GM12878 (cell line): ENCODE measurements at regions not wholly inside any gene's neighbourhood (a gene's known extent, or its start where the extent isn't known, plus 50 kb on each side); places are given as distances from the start of the nearest gene placed in this dataset.

ENCODE experiments used
- ATAC-seq: fragments of 200-7000 bp; cut with Tn5 transposase; 3 replicates; pipeline ENCODE4 v1.9.1; 2020; ENCODE audit warnings: mild to moderate bottlenecking, moderate library complexity
- BruUV-seq: library from RNA; stranded (reverse); fragments of 400-500 nt; replicated peaks from 2 replicates; lab custom pipeline; 2021; lab: Mats Ljungman, UMichigan
- CTCF ChIA-PET: fragments of 300-600 bp; sonication (Branson Sonifier 250); formaldehyde crosslinking; extraction: SDS; loops from one replicate; lab custom pipeline; 2021; ENCODE audit warnings: inconsistent platforms; lab: Yijun Ruan, JAX
- POLR2A ChIA-PET: fragments of 350-600 bp; formaldehyde crosslinking; extraction: SDS; loops from one replicate; lab custom pipeline; 2021; ENCODE audit warnings: inconsistent platforms; lab: Charles Lee
- RAD21 ChIA-PET: fragments of 300-600 bp; sonication (Branson Sonifier 250); formaldehyde crosslinking; loops from one replicate; lab custom pipeline; 2023; ENCODE audit warnings: antibody characterized with exemption; ENCODE audit not compliant: unreplicated experiment; lab: Charles Lee
- SMC1A ChIA-PET: fragments of 300-600 bp; sonication (Branson Sonifier 250); formaldehyde crosslinking; loops from one replicate; lab custom pipeline; 2023; ENCODE audit not compliant: unreplicated experiment, uncharacterized antibody; lab: Charles Lee
- DNase-seq: peaks from one replicate; pipeline ENCODE4 v3.0.0-alpha.2; 2011; ENCODE audit warnings: low read depth, low spot score
- FAIRE-seq: peaks from 3 replicates; lab custom pipeline; 2011; peaks lifted over from hg19 to GRCh38; lab: Jason Lieb, UNC
- H2AFZ ChIP-seq: 2 replicates; pipeline ENCODE4 v1.6.0; 2011; ENCODE audit warnings: low read depth, low read length, control low read depth; ENCODE audit not compliant: control insufficient read depth
- H3K27ac ChIP-seq: 2 replicates; pipeline ENCODE4 v1.5.1; 2011; ENCODE audit warnings: control low read depth; ENCODE audit not compliant: control insufficient read depth, insufficient read depth
- H3K27me3 ChIP-seq, 2 experiments: replicated peaks in 1 of 2; 2 replicates each; pipeline versions ENCODE4 v1.6.0 to v1.6.1; 2011; ENCODE audit warnings: low read length in 1 of 2; ENCODE audit not compliant: control insufficient read depth in 2 of 2, insufficient read depth in 2 of 2
- H3K36me3 ChIP-seq, 2 experiments: 2 replicates each; pipeline ENCODE4 v1.5.1; 2011; ENCODE audit warnings: low read length in 1 of 2; ENCODE audit not compliant: control insufficient read depth in 2 of 2, insufficient read depth in 2 of 2
- H3K4me1 ChIP-seq: 2 replicates; pipeline ENCODE4 v1.6.1; 2011; ENCODE audit warnings: mild to moderate bottlenecking, low read length, moderate library complexity, mixed read lengths; ENCODE audit not compliant: control insufficient read depth, insufficient read depth
- H3K4me2 ChIP-seq: 2 replicates; pipeline ENCODE4 v1.6.0; 2011; ENCODE audit warnings: control low read depth; ENCODE audit not compliant: control insufficient read depth, insufficient read depth
- H3K4me3 ChIP-seq: fragments of 200-600 bp; sonication (generic); 2 replicates; pipeline ENCODE4 v1.5.1; 2016
- H3K79me2 ChIP-seq: 2 replicates; pipeline ENCODE4 v1.6.0; 2011; ENCODE audit warnings: low read length; ENCODE audit not compliant: control insufficient read depth, insufficient read depth
- H3K9ac ChIP-seq: 2 replicates; pipeline ENCODE4 v1.8.0; 2011; ENCODE audit warnings: low read length, control low read depth, mixed read lengths; ENCODE audit not compliant: control insufficient read depth, insufficient read depth
- H3K9me3 ChIP-seq: replicated peaks from 3 replicates; pipeline ENCODE4 v1.5.1; 2011; ENCODE audit warnings: mild to moderate bottlenecking, low read length; ENCODE audit not compliant: control insufficient read depth, insufficient read depth
- H4K20me1 ChIP-seq: 2 replicates; pipeline ENCODE4 v1.6.0; 2011; ENCODE audit not compliant: control insufficient read depth, insufficient read depth
- ASH2L ChIP-seq: fragments of 300-600, 200-600 bp; sonication (generic); IDR thresholded peaks from 2 replicates; pipeline ENCODE4 v1.6.1; 2017; ENCODE audit warnings: low read depth, mild to moderate bottlenecking, borderline replicate concordance
- BMI1 ChIP-seq: fragments of 450-650 bp; IDR thresholded peaks from 2 replicates; pipeline ENCODE4 v1.6.1; 2016; ENCODE audit warnings: mild to moderate bottlenecking, moderate library complexity, borderline replicate concordance
- DPF2 ChIP-seq: fragments of 450-650 bp; IDR thresholded peaks from 2 replicates; pipeline ENCODE4 v1.6.1; 2017; ENCODE audit warnings: mild to moderate bottlenecking
- EGR1 ChIP-seq, 2 experiments: IDR thresholded peaks; 1 replicate in 1 of 2; 2 replicates in 1 of 2; pipeline ENCODE4 v1.6.1; 2011 to 2012; ENCODE audit warnings: low read depth in 2 of 2, low read length in 2 of 2, borderline replicate concordance in 1 of 2, mild to moderate bottlenecking in 1 of 2, moderate library complexity in 1 of 2
- HDAC6 ChIP-seq: fragments of 200-600 bp; sonication (generic); IDR thresholded peaks from one replicate; pipeline ENCODE4 v1.8.0; 2017; ENCODE audit warnings: antibody characterized with exemption; ENCODE audit not compliant: unreplicated experiment
- MEF2B ChIP-seq: fragments of 450-650 bp; IDR thresholded peaks from 2 replicates; pipeline ENCODE4 v1.6.1; 2018; ENCODE audit warnings: mild to moderate bottlenecking, moderate library complexity; ENCODE audit not compliant: partially characterized antibody, poor library complexity, severe bottlenecking
- MYB ChIP-seq: fragments of 150-350 bp; IDR thresholded peaks from 2 replicates; pipeline ENCODE4 v1.6.1; 2014; ENCODE audit warnings: mild to moderate bottlenecking, low read depth, low read length, borderline replicate concordance
- NRF1 ChIP-seq: conservative IDR thresholded peaks from 2 replicates; pipeline ENCODE4 v1.6.1; 2011; ENCODE audit warnings: mild to moderate bottlenecking, low read depth, low read length, improper control_type of control experiment
- RCOR1 ChIP-seq: conservative IDR thresholded peaks from 2 replicates; pipeline ENCODE4 v1.6.1; 2012; ENCODE audit warnings: low read depth, low read length, improper control_type of control experiment
- RELA ChIP-seq: fragments of 450-650 bp; IDR thresholded peaks from 2 replicates; pipeline ENCODE4 v1.8.0; 2014; ENCODE audit warnings: borderline replicate concordance; ENCODE audit not compliant: partially characterized antibody
- RFX5 ChIP-seq: IDR thresholded peaks from 2 replicates; pipeline ENCODE4 v1.6.1; 2011; ENCODE audit warnings: low read depth, low read length, improper control_type of control experiment
- SMAD5 ChIP-seq: IDR thresholded peaks from 2 replicates; pipeline ENCODE4 v1.6.1; 2016; ENCODE audit warnings: antibody characterized with exemption, low read depth
- STAT1 ChIP-seq: fragments of 450-650 bp; conservative IDR thresholded peaks from 2 replicates; pipeline ENCODE4 v1.6.1; 2014; ENCODE audit warnings: antibody characterized with exemption, mild to moderate bottlenecking
- whole genome bisulfite sequencing: methylation state at CpG from one replicate; pipeline ENCODE4 v1.1.6; 2016; ENCODE audit warnings: low lambda C conversion rate; ENCODE audit not compliant: insufficient replicate concordance, insufficient coverage; ENCODE audit errors: missing lambda C conversion rate; 5-methylcytosine and 5-hydroxymethylcytosine counted together
- in situ Hi-C: fragments of 300-500 bp; cut with MboI; formaldehyde crosslinking; loops from 9 replicates; pipeline ENCODE4 v1.14.3; 2018; ENCODE audit warnings: mixed read lengths
- intact Hi-C: fragments of 100-400 bp; cut with micrococcal nuclease; formaldehyde crosslinking; loops from one replicate; pipeline ENCODE4 v1.14.2; 2022; ENCODE audit not compliant: unreplicated experiment
- TF ChIP-seq, protein P1 (sequence below): IDR thresholded peaks from 2 replicates; pipeline ENCODE4 v1.6.1; 2011; ENCODE audit warnings: mild to moderate bottlenecking, low read depth, low read length, moderate library complexity; ENCODE audit not compliant: insufficient replicate concordance
- TF ChIP-seq, protein P2 (sequence below): fragments of 450-650 bp; formaldehyde crosslinking; IDR thresholded peaks from 2 replicates; pipeline ENCODE4 v1.4.0; 2022; ENCODE audit warnings: mild to moderate bottlenecking, moderate library complexity
- TF ChIP-seq, protein P3 (sequence below): fragments of 450-650 bp; IDR thresholded peaks from 2 replicates; pipeline ENCODE4 v1.6.1; 2017; ENCODE audit warnings: mild to moderate bottlenecking
- TF ChIP-seq, protein P4 (sequence below): fragments of 450-650 bp; IDR thresholded peaks from 2 replicates; pipeline ENCODE4 v1.6.1; 2017; ENCODE audit warnings: low read depth, mild to moderate bottlenecking, moderate library complexity

DNA sequence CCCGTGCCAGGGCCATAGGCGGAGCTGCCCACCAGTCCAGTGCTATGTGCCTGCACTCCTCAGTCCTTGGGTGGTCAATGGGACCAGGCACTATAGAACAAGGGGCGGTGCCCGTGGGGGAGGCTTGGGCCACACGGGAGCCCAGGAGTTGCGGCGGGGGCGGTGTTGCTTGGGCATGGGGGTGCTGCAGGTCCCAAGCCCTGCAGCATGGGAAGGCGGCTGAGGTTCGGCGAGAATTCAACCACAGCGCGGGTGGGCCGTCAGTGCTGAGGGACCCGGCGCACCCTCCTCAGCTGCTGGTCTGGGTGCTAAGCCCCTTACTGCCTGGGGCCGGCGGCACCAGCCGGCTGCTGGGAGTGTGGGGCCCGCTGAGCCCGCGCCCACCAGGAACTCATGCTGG lies 242.2 kb upstream of the SGCG start (continued):
- TF ChIP-seq, protein P1, sequence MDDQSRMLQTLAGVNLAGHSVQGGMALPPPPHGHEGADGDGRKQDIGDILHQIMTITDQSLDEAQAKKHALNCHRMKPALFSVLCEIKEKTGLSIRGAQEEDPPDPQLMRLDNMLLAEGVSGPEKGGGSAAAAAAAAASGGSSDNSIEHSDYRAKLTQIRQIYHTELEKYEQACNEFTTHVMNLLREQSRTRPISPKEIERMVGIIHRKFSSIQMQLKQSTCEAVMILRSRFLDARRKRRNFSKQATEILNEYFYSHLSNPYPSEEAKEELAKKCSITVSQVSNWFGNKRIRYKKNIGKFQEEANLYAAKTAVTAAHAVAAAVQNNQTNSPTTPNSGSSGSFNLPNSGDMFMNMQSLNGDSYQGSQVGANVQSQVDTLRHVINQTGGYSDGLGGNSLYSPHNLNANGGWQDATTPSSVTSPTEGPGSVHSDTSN, result no peak
- no peak for TF ChIP-seq NRF1
- TF ChIP-seq ASH2L, result no peak
- no peak for TF ChIP-seq STAT1
- no peak for TF ChIP-seq DPF2
- TF ChIP-seq, protein P2, sequence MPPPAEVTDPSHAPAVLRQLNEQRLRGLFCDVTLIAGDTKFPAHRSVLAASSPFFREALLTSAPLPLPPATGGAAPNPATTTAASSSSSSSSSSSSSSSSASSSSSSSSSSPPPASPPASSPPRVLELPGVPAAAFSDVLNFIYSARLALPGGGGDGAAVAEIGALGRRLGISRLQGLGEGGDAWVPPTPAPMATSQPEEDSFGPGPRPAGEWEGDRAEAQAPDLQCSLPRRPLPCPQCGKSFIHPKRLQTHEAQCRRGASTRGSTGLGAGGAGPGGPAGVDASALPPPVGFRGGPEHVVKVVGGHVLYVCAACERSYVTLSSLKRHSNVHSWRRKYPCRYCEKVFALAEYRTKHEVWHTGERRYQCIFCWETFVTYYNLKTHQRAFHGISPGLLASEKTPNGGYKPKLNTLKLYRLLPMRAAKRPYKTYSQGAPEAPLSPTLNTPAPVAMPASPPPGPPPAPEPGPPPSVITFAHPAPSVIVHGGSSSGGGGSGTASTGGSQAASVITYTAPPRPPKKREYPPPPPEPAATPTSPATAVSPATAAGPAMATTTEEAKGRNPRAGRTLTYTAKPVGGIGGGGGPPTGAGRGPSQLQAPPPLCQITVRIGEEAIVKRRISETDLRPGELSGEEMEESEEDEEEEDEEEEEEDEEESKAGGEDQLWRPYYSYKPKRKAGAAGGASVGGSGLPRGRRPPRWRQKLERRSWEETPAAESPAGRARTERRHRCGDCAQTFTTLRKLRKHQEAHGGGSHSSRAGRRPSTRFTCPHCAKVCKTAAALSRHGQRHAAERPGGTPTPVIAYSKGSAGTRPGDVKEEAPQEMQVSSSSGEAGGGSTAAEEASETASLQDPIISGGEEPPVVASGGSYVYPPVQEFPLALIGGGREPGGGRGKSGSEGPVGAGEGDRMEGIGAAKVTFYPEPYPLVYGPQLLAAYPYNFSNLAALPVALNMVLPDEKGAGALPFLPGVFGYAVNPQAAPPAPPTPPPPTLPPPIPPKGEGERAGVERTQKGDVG, result no peak
- TF ChIP-seq RCOR1, result no peak
- TF ChIP-seq, all 136 proteins: peak for 0

DNA sequence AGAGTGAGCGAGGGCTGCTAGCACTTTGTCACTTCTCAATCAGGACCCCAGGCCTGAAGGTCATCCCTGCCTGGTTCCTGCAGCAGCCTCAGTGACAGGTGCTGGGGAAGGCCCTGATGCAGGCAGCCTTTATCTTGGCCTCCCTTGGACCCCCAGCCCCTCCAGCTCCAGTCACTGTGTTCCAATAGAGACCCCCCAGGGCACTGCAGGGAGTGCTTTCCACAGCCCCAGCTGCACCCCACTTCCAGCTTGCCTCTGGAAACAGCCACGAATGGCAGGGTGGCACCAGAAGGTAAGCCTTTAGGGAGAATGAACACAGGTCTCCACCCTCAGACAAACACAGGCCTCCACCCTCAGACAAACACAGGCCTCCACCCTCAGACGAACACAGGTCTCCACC lies 241.6 kb upstream of the SGCG start:
- SMC1A ChIA-PET, result no interaction called here
- no peak for FAIRE-seq
- TF ChIP-seq MEF2B, result no peak
- no peak for TF ChIP-seq SMAD5
- no peak for TF ChIP-seq EGR1 (IDR thresholded peaks at IDR 0.05; ENCODE audit: borderline replicate concordance in 1 of 2, low read depth in 2 of 2, low read length in 2 of 2)
- TF ChIP-seq, protein P3, sequence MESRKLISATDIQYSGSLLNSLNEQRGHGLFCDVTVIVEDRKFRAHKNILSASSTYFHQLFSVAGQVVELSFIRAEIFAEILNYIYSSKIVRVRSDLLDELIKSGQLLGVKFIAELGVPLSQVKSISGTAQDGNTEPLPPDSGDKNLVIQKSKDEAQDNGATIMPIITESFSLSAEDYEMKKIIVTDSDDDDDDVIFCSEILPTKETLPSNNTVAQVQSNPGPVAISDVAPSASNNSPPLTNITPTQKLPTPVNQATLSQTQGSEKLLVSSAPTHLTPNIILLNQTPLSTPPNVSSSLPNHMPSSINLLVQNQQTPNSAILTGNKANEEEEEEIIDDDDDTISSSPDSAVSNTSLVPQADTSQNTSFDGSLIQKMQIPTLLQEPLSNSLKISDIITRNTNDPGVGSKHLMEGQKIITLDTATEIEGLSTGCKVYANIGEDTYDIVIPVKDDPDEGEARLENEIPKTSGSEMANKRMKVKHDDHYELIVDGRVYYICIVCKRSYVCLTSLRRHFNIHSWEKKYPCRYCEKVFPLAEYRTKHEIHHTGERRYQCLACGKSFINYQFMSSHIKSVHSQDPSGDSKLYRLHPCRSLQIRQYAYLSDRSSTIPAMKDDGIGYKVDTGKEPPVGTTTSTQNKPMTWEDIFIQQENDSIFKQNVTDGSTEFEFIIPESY, result no peak
- TF ChIP-seq RELA, result no peak
- TF ChIP-seq BMI1, result no peak
- TF ChIP-seq RFX5, result no peak
- TF ChIP-seq MYB, result no peak
- TF ChIP-seq, protein P4, sequence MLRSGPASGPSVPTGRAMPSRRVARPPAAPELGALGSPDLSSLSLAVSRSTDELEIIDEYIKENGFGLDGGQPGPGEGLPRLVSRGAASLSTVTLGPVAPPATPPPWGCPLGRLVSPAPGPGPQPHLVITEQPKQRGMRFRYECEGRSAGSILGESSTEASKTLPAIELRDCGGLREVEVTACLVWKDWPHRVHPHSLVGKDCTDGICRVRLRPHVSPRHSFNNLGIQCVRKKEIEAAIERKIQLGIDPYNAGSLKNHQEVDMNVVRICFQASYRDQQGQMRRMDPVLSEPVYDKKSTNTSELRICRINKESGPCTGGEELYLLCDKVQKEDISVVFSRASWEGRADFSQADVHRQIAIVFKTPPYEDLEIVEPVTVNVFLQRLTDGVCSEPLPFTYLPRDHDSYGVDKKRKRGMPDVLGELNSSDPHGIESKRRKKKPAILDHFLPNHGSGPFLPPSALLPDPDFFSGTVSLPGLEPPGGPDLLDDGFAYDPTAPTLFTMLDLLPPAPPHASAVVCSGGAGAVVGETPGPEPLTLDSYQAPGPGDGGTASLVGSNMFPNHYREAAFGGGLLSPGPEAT, result no peak
- TF ChIP-seq HDAC6, result no peak

More for the DNA sequence above, 241.6 kb upstream of the SGCG start:
- H3K9ac ChIP-seq, result no peak overlapping the region
- no peaks in the 10 kb centered on the region for H3K4me1 ChIP-seq
- no peaks in the 10 kb centered on the region for H3K27me3 ChIP-seq
- ChIA-PET POLR2A (no interaction called here), RAD21 (no interaction called here), CTCF (no interaction called here)
- H2AFZ ChIP-seq, result no peak overlapping the region
- no peaks in the 10 kb centered on the region for H3K79me2 ChIP-seq
- in situ Hi-C loops, result no loop called here
- H4K20me1 ChIP-seq, result no peaks in the 10 kb centered on the region
- H3K9me3 ChIP-seq, result no peaks in the 10 kb centered on the region; the same call in 2 of the 3 replicates
- H3K4me3 ChIP-seq, result no peak overlapping the region
- ATAC-seq (no peak), DNase-seq (no peak)
- no peaks in the 10 kb centered on the region for H3K36me3 ChIP-seq
- no peak overlapping the region for H3K27ac ChIP-seq
- BruUV-seq, result no TSS peak
- H3K4me2 ChIP-seq, result no peak overlapping the region
- intact Hi-C loops, result loop anchor here (10.0 kb wide), 1 partner anchor 1416 kb away; no protein-coding TSS in a partner anchor
- 51% methylated on average over 3 of the region's 3 CpGs for WGBS
